SJCRH30 (cell line): ENCODE measurements at regions not wholly inside any gene's neighbourhood (a gene's known extent, or its start where the extent isn't known, plus 50 kb on each side); places are given as distances from the start of the nearest gene placed in this dataset.
A peak's percentile ranks its signal among the peaks of the same experiment; 100 is the strongest.
"Not testable (repeated sequence)": the region's sequence is repeated elsewhere in the genome, so short reads cannot be mapped to it uniquely, and the experiment has no call there.

ENCODE experiments used
- DNase-seq, 2 experiments: peaks; one replicate each; pipeline ENCODE4 v3.0.0-alpha.2; 2015 to 2020
- H3K27ac ChIP-seq: fragments of 250-450 bp; sonication (Bioruptor Pico); 2 replicates; pipeline ENCODE4 v1.5.1; 2020; ENCODE audit warnings: mild to moderate bottlenecking, moderate library complexity
- H3K27me3 ChIP-seq: fragments of 250-450 bp; sonication (Bioruptor Pico); 2 replicates; pipeline ENCODE4 v1.5.1; 2020; ENCODE audit warnings: mild to moderate bottlenecking, moderate library complexity
- H3K36me3 ChIP-seq: fragments of 250-450 bp; sonication (Bioruptor Pico); 2 replicates; pipeline ENCODE4 v1.5.1; 2020; ENCODE audit warnings: mild to moderate bottlenecking, moderate library complexity
- H3K4me1 ChIP-seq: fragments of 250-450 bp; sonication (Bioruptor Pico); 2 replicates; pipeline ENCODE4 v1.5.1; 2020; ENCODE audit warnings: mild to moderate bottlenecking, moderate library complexity
- H3K4me3 ChIP-seq: fragments of 250-450 bp; sonication (Bioruptor Pico); 2 replicates; pipeline ENCODE4 v1.5.1; 2020; ENCODE audit warnings: mild to moderate bottlenecking, moderate library complexity
- H3K9me3 ChIP-seq: fragments of 250-450 bp; sonication (Bioruptor Pico); replicated peaks from 2 replicates; pipeline ENCODE4 v1.5.1; 2020; ENCODE audit warnings: mild to moderate bottlenecking, moderate library complexity

GRCh38 chrX:45517090-45517973, 316.7 kb upstream of the DIPK2B start:
- Histone ChIP-seq H3K9me3 (no peaks in the 10 kb centered on the region), H3K4me1 (no peaks in the 10 kb centered on the region), H3K27me3 (no peaks in the 10 kb centered on the region), H3K4me3 (no peak overlapping the region), H3K36me3 (no peaks in the 10 kb centered on the region), H3K27ac (no peak overlapping the region)
- DNase-seq: peak in 1 of 2 experiments; percentile 15

- Histone ChIP-seq H3K27me3 (no peaks in the 10 kb centered on the region), H3K4me1 (no peaks in the 10 kb centered on the region), H3K27ac (no peak overlapping the region), H3K4me3 (no peak overlapping the region), H3K9me3 (no peaks in the 10 kb centered on the region), H3K36me3 (no peaks in the 10 kb centered on the region)
- DNase-seq: peak in 1 of 2 experiments; percentile 22
These were observed 314.9 kb upstream of the DIPK2B start for GRCh38 chrX:45515262-45516215.

DNA sequence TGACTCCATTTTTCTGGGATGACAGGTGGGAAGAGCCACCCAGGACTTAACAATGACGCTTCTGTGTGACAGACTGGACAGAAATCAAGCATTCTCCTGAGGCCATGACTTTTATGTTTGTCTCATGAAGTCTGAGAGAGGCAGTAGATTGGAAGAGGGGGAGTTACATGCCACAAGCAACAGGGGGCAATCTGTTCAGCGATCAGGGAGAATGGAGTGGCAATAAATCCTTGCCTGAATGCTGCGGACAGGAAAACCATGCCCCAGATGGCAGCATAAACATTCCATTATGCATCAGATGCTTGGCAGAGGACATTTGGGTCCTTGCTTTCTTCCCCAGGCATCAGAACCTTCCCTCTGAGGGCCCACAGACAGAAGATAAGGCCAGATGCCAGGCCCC, 312.4 kb upstream of the DIPK2B start:
- Histone ChIP-seq H3K36me3 (no peaks in the 10 kb centered on the region), H3K27me3 (no peaks in the 10 kb centered on the region), H3K4me1 (no peaks in the 10 kb centered on the region), H3K9me3 (no peaks in the 10 kb centered on the region), H3K27ac (no peak overlapping the region), H3K4me3 (no peak overlapping the region)
- DNase-seq: no peak

DNA sequence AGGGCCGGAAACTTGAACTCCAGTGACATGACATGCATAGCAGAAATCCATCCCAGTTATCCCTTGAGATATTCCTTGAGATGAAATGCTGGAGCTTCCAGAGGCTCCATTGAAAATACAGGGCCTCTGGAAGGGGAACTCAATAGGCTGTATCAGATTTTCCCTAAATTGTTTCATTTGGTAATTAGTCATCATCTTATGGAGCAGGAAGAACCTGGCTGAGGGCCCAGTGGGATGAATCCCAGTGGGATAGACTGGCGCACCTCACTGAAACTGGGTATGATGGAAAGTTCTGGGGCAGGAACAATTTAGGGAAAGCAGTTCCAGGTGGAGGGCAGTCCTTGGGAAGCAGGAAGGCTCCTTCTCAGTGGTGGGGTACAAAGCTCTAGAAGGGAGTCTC, 307.8 kb upstream of the DIPK2B start:
- Histone ChIP-seq H3K27ac (no peak overlapping the region), H3K36me3 (no peaks in the 10 kb centered on the region), H3K27me3 (no peaks in the 10 kb centered on the region), H3K9me3 (no peaks in the 10 kb centered on the region), H3K4me3 (no peak overlapping the region), H3K4me1 (no peaks in the 10 kb centered on the region; the same call in 1 of the 2 replicates)
- no peak for DNase-seq

DNA sequence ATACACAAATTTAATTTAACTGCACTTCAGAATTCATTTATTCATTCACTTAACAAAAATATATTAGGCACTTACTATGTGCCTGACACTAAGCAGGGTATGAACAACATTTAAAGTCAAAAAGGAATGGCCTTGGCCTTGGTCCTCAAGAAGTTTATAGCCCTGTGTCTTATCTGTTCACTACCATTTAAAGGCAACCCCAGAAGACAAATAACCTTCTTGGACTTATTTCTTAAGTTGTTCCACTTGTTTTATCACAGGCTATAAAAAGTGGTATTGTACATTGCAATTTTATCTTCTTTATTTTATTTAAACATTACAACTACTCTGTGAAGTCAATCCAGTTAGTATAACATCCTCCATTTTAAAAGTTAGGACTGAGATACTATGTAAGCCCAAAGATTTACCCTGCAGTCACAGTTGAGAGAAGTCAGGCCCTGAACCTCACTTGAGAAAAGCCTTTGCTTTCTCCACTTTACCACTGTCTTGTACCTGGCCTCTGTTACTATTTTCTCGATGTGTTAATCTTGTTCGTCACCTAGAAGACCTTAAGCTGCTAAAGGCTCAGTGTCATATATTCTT, 305.6 kb upstream of the DIPK2B start:
- H3K27me3 ChIP-seq: no peaks in the 10 kb centered on the region
- no peak for DNase-seq
- H3K4me1 ChIP-seq: no peaks in the 10 kb centered on the region; the same call in 1 of the 2 replicates
- H3K36me3 ChIP-seq: no peaks in the 10 kb centered on the region
- H3K4me3 ChIP-seq: no peak overlapping the region
- H3K9me3 ChIP-seq: no peaks in the 10 kb centered on the region
- H3K27ac ChIP-seq: no peak overlapping the region

- H3K4me1 ChIP-seq: no peaks in the 10 kb centered on the region; the same call in 1 of the 2 replicates
- H3K27ac ChIP-seq: no peak overlapping the region
- DNase-seq: peak in 1 of 2 experiments; percentile 11
- no peaks in the 10 kb centered on the region for H3K27me3 ChIP-seq
- H3K9me3 ChIP-seq: no peaks in the 10 kb centered on the region
- no peak overlapping the region for H3K4me3 ChIP-seq
- H3K36me3 ChIP-seq: no peaks in the 10 kb centered on the region
These were observed 304.5 kb upstream of the DIPK2B start for GRCh38 chrX:45505214-45505613.

DNA sequence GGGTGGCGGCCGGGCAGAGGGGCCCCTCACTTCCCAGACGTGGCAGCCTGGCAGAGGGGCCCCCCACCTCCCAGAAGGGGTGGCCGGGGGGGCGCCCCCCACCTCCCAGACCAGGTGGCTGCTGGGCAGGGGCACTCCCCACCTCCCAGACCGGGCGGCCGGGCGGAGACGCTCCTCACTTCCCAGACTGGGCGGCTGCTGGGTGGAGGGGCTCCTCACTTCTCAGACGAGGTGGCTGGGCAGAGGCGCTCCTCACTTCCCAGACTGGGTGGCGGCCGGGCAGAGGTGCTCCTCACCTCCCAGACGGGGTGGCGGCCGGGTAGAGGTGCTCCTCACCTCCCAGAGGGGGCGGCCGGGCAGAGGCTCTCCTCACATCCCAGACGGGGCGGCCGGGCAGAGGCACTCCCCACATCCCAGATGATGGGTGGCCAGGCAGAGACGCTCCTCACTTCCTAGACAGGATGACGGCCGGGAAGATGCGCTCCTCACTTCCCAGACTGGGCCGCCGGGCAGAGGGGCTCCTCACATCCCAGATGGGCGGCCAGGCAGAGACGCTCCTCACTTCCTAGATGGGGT, 303.2 kb upstream of the DIPK2B start:
- H3K27me3 ChIP-seq, H3K36me3 ChIP-seq, H3K4me1 ChIP-seq, H3K9me3 ChIP-seq, H3K4me3 ChIP-seq, H3K27ac ChIP-seq, DNase-seq: not testable (repeated sequence)

GRCh38 chrX:45502396-45502795, 301.7 kb upstream of the DIPK2B start:
- Histone ChIP-seq H3K9me3 (no peaks in the 10 kb centered on the region), H3K27ac (no peak overlapping the region), H3K36me3 (no peaks in the 10 kb centered on the region), H3K4me3 (no peak overlapping the region), H3K27me3 (no peaks in the 10 kb centered on the region), H3K4me1 (no peaks in the 10 kb centered on the region; the same call in 1 of the 2 replicates)
- no peak for DNase-seq

GRCh38 chrX:45497290-45497689, 296.6 kb upstream of the DIPK2B start:
- no peak for DNase-seq
- Histone ChIP-seq H3K27ac (no peak overlapping the region), H3K27me3 (no peaks in the 10 kb centered on the region), H3K4me3 (no peak overlapping the region), H3K36me3 (no peaks in the 10 kb centered on the region), H3K4me1 (no peaks in the 10 kb centered on the region), H3K9me3 (no peaks in the 10 kb centered on the region)

DNA sequence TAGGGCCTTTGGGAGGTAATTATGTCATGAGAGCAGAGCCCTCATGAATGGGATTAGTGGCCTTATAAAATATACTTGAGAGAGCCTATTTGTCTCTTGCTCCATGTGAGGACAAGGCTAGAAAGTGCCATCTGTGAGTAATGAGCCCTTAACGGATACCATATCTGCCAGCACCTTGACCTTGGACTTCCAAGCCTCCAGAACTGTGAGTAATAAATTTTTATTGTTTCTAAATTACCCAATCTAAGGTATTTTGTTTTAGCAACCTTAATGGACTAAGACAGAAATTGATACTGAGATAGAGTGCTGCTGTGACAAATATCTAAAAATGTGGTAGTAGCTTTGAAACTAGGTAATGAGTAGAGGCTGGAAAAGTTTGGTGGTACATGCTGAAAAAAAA, 285.0 kb upstream of the DIPK2B start:
- no peaks in the 10 kb centered on the region for H3K36me3 ChIP-seq
- DNase-seq: no peak
- no peak overlapping the region for H3K4me3 ChIP-seq
- no peak overlapping the region for H3K27ac ChIP-seq
- no peaks in the 10 kb centered on the region for H3K9me3 ChIP-seq
- no peaks in the 10 kb centered on the region for H3K27me3 ChIP-seq
- H3K4me1 ChIP-seq: no peaks in the 10 kb centered on the region

DNA sequence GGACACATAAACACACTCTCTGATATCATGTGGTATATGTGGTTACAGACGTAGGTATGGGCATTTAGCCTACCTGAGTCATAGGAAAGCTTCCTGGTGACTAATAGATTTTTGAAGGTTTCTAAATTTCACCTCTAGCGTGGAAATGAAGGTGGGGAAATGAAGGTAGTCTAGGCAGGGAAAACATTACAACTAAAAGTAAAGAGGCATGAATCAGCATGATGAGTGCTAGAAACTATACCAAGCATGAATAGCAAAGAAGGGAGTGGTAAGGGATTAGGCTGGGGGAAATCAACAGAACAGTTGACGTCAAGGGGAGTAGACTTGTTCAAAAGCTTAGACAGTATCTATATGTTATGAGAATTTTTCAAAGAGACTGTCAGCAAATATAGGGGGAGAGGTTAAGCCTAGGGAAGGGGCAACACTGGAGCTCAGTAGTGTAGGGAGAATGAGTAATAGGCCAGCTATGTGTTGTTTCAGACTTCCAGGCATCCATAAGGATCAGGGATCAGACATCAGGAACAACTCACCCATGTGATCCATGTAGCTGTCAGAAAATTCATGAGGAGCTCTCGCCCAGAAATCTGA, 279.3 kb upstream of the DIPK2B start:
- Histone ChIP-seq H3K4me1 (no peaks in the 10 kb centered on the region), H3K27ac (no peak overlapping the region), H3K4me3 (no peak overlapping the region), H3K36me3 (no peaks in the 10 kb centered on the region), H3K27me3 (no peaks in the 10 kb centered on the region), H3K9me3 (no peaks in the 10 kb centered on the region)
- peak in 1 of 2 experiments; percentile 0 for DNase-seq

DNA sequence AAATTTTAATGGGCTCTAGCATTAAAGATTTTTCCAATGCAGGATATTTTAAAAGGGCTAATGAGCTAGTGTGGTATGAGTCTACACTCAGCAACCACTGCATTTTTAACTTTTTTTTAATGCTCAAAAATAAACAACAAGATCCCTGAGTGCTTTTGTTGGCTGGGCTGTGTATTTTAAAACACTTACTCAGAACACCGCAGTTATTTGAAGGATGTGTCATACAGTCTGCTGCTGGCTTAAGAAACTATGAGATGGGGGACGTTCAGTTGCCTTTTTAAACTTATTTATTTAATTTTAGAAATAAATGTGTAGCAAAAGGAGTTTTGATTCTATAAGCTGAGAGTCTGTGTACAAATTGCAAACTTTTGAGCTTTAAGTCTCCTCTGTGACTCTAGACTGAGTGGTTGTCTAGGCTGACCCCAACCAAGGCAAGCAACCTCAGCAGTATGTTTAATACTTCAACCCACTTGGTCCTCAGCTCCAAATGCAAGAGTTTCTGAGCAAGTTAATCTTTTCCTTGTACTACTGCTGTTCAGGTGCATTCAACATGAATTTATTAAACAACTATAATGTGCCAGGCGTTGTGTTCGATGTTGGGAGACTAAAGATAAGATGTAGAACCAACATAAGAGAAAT, 278.6 kb upstream of the DIPK2B start:
- H3K27ac ChIP-seq: no peak overlapping the region
- H3K36me3 ChIP-seq: no peaks in the 10 kb centered on the region
- DNase-seq: no peak
- no peaks in the 10 kb centered on the region for H3K27me3 ChIP-seq
- H3K9me3 ChIP-seq: no peaks in the 10 kb centered on the region
- no peaks in the 10 kb centered on the region for H3K4me1 ChIP-seq
- no peak overlapping the region for H3K4me3 ChIP-seq

DNA sequence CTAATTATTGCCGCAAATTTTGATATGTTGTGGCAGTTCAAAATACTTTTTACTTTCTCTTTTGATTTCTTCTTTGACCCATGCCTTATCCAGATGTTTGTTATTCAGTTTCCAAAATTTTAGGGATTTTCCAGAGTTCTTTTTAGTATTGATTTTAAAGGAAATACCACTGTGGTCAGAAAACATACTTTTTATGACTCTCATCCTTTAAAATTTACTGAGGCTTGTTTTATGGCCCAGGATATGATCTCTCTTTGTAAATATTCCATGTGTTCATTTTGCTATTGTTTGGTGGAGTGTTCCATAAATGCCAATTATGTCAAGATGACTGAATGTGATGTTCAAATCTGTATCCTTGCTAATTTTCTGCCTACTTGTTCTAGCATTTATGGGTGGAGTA, 272.3 kb upstream of the DIPK2B start:
- Histone ChIP-seq H3K9me3 (no peaks in the 10 kb centered on the region), H3K4me1 (no peaks in the 10 kb centered on the region), H3K27ac (no peak overlapping the region), H3K27me3 (no peaks in the 10 kb centered on the region), H3K4me3 (no peak overlapping the region), H3K36me3 (no peaks in the 10 kb centered on the region)
- no peak for DNase-seq

DNA sequence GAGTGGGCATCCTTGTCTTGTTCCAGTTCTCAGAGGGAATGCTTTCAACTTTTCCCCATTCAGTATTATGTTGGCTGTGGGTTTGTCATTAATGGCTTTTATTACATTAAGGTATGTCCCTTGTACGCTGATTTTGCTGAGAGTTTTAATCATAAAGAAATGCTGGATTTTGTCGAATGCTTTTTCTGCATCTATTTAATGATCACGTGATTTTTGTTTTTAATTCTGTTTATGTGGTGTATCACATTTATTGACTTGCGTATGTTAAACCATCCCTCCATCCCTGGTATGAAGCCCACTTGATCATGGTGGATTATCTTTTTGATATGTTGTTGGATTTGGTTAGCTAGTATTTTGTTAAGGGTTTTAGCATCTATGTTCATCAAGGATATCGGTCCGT, 266.9 kb upstream of the DIPK2B start:
- H3K4me3 ChIP-seq, H3K27ac ChIP-seq, H3K9me3 ChIP-seq, H3K27me3 ChIP-seq, H3K36me3 ChIP-seq, DNase-seq, H3K4me1 ChIP-seq: not testable (repeated sequence)
